Effector memory CD4-positive, alpha-beta T cell (primary cell): ENCODE measurements at regions not wholly inside any gene's neighbourhood (a gene's known extent, or its start where the extent isn't known, plus 50 kb on each side); places are given as distances from the start of the nearest gene placed in this dataset.

Experiments used
- DNase-seq, 3 donors: peaks; one replicate each; pipeline ENCODE4 v3.0.0-alpha.2; 2020
- H3K27ac ChIP-seq: 2 replicates; pipeline ENCODE4 v1.7.0; 2013; ENCODE audit warnings: mild to moderate bottlenecking, low read length, moderate library complexity; ENCODE audit not compliant: insufficient read depth, poor library complexity, severe bottlenecking
- H3K27me3 ChIP-seq: replicated peaks from 2 replicates; pipeline ENCODE4 v1.7.0; 2013; ENCODE audit warnings: mild to moderate bottlenecking, low read length; ENCODE audit not compliant: insufficient read depth, control insufficient read depth, poor library complexity, severe bottlenecking
- H3K36me3 ChIP-seq: 2 replicates; pipeline ENCODE4 v1.7.0; 2013; ENCODE audit warnings: mild to moderate bottlenecking, low read length, moderate library complexity; ENCODE audit not compliant: control insufficient read depth, insufficient read depth
- H3K4me1 ChIP-seq: 2 replicates; pipeline ENCODE4 v1.7.0; 2013; ENCODE audit warnings: low read length, mild to moderate bottlenecking; ENCODE audit not compliant: control insufficient read depth, insufficient read depth, poor library complexity, severe bottlenecking
- H3K4me3 ChIP-seq: 2 replicates; pipeline ENCODE4 v1.7.0; 2013; ENCODE audit warnings: low read length, low read depth, mild to moderate bottlenecking; ENCODE audit not compliant: insufficient read depth, poor library complexity, severe bottlenecking
- H3K9me3 ChIP-seq: 2 replicates; pipeline ENCODE4 v1.7.0; 2013; ENCODE audit warnings: mild to moderate bottlenecking, low read length, moderate library complexity; ENCODE audit not compliant: control insufficient read depth

GRCh38 chr10:8499752-8500390, 445.4 kb downstream of the GATA3 start:
- Histone ChIP-seq H3K4me1 (no peaks in the 10 kb centered on the region), H3K36me3 (no peaks in the 10 kb centered on the region), H3K9me3 (no peaks in the 10 kb centered on the region), H3K4me3 (no peak overlapping the region), H3K27me3 (no peaks in the 10 kb centered on the region), H3K27ac (no peak overlapping the region)
- DNase-seq, result no peak

GRCh38 chr10:8502573-8502972, 448.1 kb downstream of the GATA3 start:
- Histone ChIP-seq H3K4me3 (no peak overlapping the region), H3K27ac (no peak overlapping the region), H3K36me3 (no peaks in the 10 kb centered on the region), H3K27me3 (no peaks in the 10 kb centered on the region), H3K4me1 (no peaks in the 10 kb centered on the region), H3K9me3 (no peaks in the 10 kb centered on the region)
- no peak for DNase-seq

GRCh38 chr10:8504499-8504898, 450.0 kb downstream of the GATA3 start:
- Histone ChIP-seq H3K9me3 (no peaks in the 10 kb centered on the region), H3K36me3 (no peaks in the 10 kb centered on the region), H3K27me3 (peaks cover 3% of the 10 kb centered on the region), H3K4me3 (no peak overlapping the region), H3K4me1 (no peaks in the 10 kb centered on the region), H3K27ac (no peak overlapping the region)
- no peak for DNase-seq

- Histone ChIP-seq H3K27me3 (peaks cover 3% of the 10 kb centered on the region), H3K27ac (no peak overlapping the region), H3K36me3 (no peaks in the 10 kb centered on the region), H3K9me3 (no peaks in the 10 kb centered on the region), H3K4me3 (no peak overlapping the region), H3K4me1 (no peaks in the 10 kb centered on the region)
- no peak for DNase-seq
Measured at GRCh38 chr10:8507156-8507555, 452.7 kb downstream of the GATA3 start.

- Histone ChIP-seq H3K27ac (no peak overlapping the region), H3K4me3 (no peak overlapping the region), H3K36me3 (no peaks in the 10 kb centered on the region), H3K9me3 (no peaks in the 10 kb centered on the region), H3K4me1 (no peaks in the 10 kb centered on the region), H3K27me3 (peaks cover 3% of the 10 kb centered on the region)
- no peak for DNase-seq
Measured at GRCh38 chr10:8508882-8509281, 454.4 kb downstream of the GATA3 start.

- no peak for DNase-seq
- no peaks in the 10 kb centered on the region for H3K4me1 ChIP-seq
- peaks cover 3% of the 10 kb centered on the region for H3K27me3 ChIP-seq
- no peak overlapping the region for H3K4me3 ChIP-seq
- H3K9me3 ChIP-seq, result no peaks in the 10 kb centered on the region
- no peaks in the 10 kb centered on the region for H3K36me3 ChIP-seq
- H3K27ac ChIP-seq, result no peak overlapping the region
Measured at GRCh38 chr10:8510471-8510870, 456.0 kb downstream of the GATA3 start.

- Histone ChIP-seq H3K9me3 (no peaks in the 10 kb centered on the region), H3K27ac (no peak overlapping the region), H3K36me3 (no peaks in the 10 kb centered on the region), H3K4me3 (no peak overlapping the region), H3K4me1 (no peaks in the 10 kb centered on the region), H3K27me3 (peaks cover 3% of the 10 kb centered on the region)
- DNase-seq, result no peak
Measured at GRCh38 chr10:8511026-8511425, 456.5 kb downstream of the GATA3 start.

- no peak for DNase-seq
- no peaks in the 10 kb centered on the region for H3K36me3 ChIP-seq
- no peaks in the 10 kb centered on the region for H3K4me1 ChIP-seq
- peaks cover 3% of the 10 kb centered on the region for H3K27me3 ChIP-seq
- no peak overlapping the region for H3K4me3 ChIP-seq
- no peaks in the 10 kb centered on the region for H3K9me3 ChIP-seq
- H3K27ac ChIP-seq, result no peak overlapping the region
Measured at GRCh38 chr10:8513155-8514147, 459.0 kb downstream of the GATA3 start.

- H3K4me3 ChIP-seq, result no peak overlapping the region
- no peaks in the 10 kb centered on the region for H3K9me3 ChIP-seq
- H3K4me1 ChIP-seq, result no peaks in the 10 kb centered on the region
- H3K27ac ChIP-seq, result no peak overlapping the region
- no peaks in the 10 kb centered on the region for H3K27me3 ChIP-seq
- H3K36me3 ChIP-seq, result no peaks in the 10 kb centered on the region
- DNase-seq, result no peak
Measured at GRCh38 chr10:8520382-8520781, 465.9 kb downstream of the GATA3 start.

- Histone ChIP-seq H3K27ac (no peak overlapping the region), H3K4me1 (no peaks in the 10 kb centered on the region), H3K9me3 (no peaks in the 10 kb centered on the region), H3K4me3 (no peak overlapping the region), H3K36me3 (no peaks in the 10 kb centered on the region), H3K27me3 (peaks cover 3% of the 10 kb centered on the region)
- DNase-seq, result no peak
Measured at GRCh38 chr10:8527773-8528172, 473.3 kb downstream of the GATA3 start.
